ENCODE measurements at regions not wholly inside any gene's neighbourhood (a gene's known extent, or its start where the extent isn't known, plus 50 kb on each side); places are given as distances from the start of the nearest gene placed in this dataset.

GRCh38 chr4:162502109-162502508, 338.3 kb upstream of the FSTL5 start:
- no peak for DNase-seq (ENCODE audit: low read depth)
- no peak overlapping the region for H3K4me3 ChIP-seq (ENCODE audit: control insufficient read depth, low read depth, low read length)
- no peak for TF ChIP-seq CTCF (conservative IDR thresholded peaks at IDR 0.05; ENCODE audit: control insufficient read depth, insufficient read depth, low read depth, low read length)

DNA sequence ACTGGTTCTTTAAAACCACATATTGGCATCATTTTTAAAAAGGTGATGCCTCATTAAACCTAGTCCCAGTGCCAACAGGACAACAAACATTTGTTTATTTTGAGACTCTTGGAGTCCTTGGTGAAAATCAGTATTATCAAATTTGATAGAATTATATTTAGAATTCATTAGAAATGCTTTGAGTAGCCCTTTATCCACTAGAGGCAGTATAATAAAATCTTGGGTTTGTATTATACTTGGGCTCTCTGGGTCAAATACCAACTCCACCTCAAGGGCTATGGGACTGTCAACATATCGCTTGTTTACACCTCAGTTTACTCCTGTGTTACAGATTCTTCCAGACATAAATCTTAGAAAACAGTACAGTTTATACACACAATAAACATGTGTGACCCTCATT, 335.7 kb upstream of the FSTL5 start:
- no peak overlapping the region for H3K4me3 ChIP-seq (ENCODE audit: control insufficient read depth, low read depth, low read length)
- peak; percentile 30 for TF ChIP-seq CTCF (conservative IDR thresholded peaks at IDR 0.05; ENCODE audit: control insufficient read depth, insufficient read depth, low read depth, low read length)
- no peak for DNase-seq (ENCODE audit: low read depth)

DNA sequence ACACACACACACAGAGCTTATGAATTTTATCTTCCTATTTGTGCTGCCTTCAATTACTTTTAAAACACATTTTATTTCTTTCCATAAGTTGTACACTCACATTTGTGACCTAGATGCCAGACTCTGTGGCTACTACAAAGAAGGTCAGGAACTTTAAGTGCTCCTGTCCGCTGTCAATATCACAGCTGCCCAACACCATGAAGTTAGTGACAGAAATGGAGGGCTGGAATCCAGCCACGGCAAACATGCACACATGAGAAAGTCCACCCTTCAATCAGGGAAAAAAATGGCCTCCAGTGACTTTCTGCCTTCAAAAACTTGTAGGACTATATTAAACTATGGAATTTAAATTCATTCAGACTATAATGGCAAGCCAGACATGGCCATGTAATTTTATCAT, 334.4 kb upstream of the FSTL5 start:
- no peak for TF ChIP-seq CTCF (conservative IDR thresholded peaks at IDR 0.05; ENCODE audit: control insufficient read depth, insufficient read depth, low read depth, low read length)
- DNase-seq (ENCODE audit: low read depth), result no peak
- no peak overlapping the region for H3K4me3 ChIP-seq (ENCODE audit: control insufficient read depth, low read depth, low read length)

DNA sequence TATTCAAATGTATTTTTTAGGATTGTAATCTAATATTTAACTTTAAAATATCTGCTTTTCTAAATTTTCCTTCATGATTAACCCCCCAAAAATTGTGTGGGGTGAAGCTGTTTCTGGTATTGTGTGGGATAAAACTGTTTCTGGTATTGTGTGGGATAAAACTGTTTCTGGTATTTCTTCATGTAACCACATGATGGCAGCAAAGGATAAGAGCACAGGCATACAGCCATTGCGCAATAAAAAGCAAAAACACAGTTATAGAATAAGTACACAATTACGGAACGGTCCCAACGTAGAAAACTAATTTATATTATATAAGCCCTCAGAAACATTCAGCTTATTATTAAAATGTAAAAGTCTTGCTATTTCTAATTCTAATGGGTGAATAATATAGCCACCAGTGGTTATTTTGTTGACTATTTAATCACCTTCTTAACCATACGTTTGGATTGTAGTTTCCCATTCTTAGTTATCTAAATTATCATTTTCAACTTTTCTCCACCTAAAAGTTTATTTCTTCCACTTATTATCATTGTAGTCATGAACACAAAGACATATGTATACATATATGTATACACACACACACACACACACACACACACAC, 333.9 kb upstream of the FSTL5 start:
- peak; percentile 51 for DNase-seq (ENCODE audit: low read depth)
- TF ChIP-seq CTCF (conservative IDR thresholded peaks at IDR 0.05; ENCODE audit: control insufficient read depth, insufficient read depth, low read depth, low read length), result peak; percentile 81
- no peak overlapping the region for H3K4me3 ChIP-seq (ENCODE audit: control insufficient read depth, low read depth, low read length)

DNA sequence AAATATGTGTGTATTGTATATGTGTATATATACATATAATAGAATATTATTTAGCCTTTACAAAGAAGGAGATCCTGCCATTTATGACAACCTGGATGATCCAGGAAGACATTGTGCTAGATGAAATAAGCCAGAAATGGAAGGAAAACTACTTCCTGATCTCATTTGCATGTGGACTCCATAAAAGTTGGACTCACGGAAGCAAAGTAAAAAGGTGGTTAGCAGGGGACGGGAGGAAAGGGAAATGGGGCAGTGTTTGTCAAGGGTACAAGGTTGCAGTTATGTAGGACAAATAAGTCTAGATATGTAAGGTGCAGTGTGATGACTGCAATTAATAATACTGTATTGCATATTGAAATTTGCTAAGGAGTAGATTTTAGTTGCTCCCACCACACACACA, 331.1 kb upstream of the FSTL5 start:
- no peak for TF ChIP-seq CTCF (conservative IDR thresholded peaks at IDR 0.05; ENCODE audit: control insufficient read depth, insufficient read depth, low read depth, low read length)
- H3K4me3 ChIP-seq (ENCODE audit: control insufficient read depth, low read depth, low read length), result no peak overlapping the region
- DNase-seq (ENCODE audit: low read depth), result no peak

DNA sequence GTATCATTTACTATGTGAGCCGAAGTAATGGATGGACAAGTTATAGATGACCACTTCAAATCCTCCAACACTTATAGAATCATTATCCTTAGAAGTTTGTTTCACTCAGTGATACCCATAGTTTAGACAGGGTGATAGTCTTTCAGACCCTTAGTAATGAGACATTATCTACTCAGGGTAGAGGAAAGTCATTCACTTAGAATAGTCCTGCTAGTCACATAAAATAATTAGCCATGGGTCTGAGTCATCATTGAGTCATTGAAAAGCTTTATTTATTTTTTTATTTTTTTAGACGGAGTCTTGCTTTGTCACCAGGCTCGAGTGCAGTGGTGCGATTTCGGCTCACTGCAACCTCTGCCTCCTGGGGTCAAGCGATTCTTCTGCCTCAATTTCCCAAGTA, 321.7 kb upstream of the FSTL5 start:
- TF ChIP-seq CTCF (conservative IDR thresholded peaks at IDR 0.05; ENCODE audit: control insufficient read depth, insufficient read depth, low read depth, low read length), result no peak
- no peak overlapping the region for H3K4me3 ChIP-seq (ENCODE audit: control insufficient read depth, low read depth, low read length)
- peak; percentile 30 for DNase-seq (ENCODE audit: low read depth)

- TF ChIP-seq CTCF (conservative IDR thresholded peaks at IDR 0.05; ENCODE audit: control insufficient read depth, insufficient read depth, low read depth, low read length), result no peak
- DNase-seq (ENCODE audit: low read depth), result no peak
- no peak overlapping the region for H3K4me3 ChIP-seq (ENCODE audit: control insufficient read depth, low read depth, low read length)
Observed at GRCh38 chr4:162475246-162475645, 311.4 kb upstream of the FSTL5 start.
